ENCODE measurements at regions not wholly inside any gene's neighbourhood (a gene's known extent, or its start where the extent isn't known, plus 50 kb on each side); places are given as distances from the start of the nearest gene placed in this dataset.

DNA sequence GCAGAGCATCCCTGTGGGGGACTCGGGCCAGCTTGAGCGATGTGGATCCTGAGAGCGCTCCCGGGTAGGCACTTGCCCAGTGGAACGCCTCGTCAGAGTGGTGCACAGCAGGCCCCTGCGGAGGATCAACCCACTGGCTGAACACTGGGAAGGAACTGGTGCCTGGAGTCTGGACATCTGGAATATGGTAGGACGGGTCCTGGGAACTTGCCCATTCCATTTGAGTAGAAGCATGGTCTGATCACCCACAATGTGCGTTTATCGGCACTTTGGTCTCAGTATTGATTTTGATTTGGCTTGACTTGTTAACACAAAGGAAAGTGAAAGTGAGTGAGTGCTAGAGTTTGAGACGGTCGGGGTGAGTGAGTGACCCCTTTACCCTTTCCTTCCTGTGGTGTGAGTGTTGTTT is 1336.2 kb upstream of the CHAC2 start:
- Histone ChIP-seq H3K9me3 (no peaks in the 10 kb centered on the region), H3K4me3 (no peak overlapping the region), H3K4me1 (no peaks in the 10 kb centered on the region), H3K27me3 (ENCODE audit: low read depth) (no peaks in the 10 kb centered on the region), H3K27ac (no peak overlapping the region), H3K36me3 (no peaks in the 10 kb centered on the region)
- TF ChIP-seq, protein P1, sequence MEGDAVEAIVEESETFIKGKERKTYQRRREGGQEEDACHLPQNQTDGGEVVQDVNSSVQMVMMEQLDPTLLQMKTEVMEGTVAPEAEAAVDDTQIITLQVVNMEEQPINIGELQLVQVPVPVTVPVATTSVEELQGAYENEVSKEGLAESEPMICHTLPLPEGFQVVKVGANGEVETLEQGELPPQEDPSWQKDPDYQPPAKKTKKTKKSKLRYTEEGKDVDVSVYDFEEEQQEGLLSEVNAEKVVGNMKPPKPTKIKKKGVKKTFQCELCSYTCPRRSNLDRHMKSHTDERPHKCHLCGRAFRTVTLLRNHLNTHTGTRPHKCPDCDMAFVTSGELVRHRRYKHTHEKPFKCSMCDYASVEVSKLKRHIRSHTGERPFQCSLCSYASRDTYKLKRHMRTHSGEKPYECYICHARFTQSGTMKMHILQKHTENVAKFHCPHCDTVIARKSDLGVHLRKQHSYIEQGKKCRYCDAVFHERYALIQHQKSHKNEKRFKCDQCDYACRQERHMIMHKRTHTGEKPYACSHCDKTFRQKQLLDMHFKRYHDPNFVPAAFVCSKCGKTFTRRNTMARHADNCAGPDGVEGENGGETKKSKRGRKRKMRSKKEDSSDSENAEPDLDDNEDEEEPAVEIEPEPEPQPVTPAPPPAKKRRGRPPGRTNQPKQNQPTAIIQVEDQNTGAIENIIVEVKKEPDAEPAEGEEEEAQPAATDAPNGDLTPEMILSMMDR (IDR thresholded peaks at IDR 0.05): no peak
- intact Hi-C loops (cut with DNase I): no loop called here
- DNase-seq (no peak), ATAC-seq (no peak)

- Histone ChIP-seq H3K27me3 (ENCODE audit: low read depth) (no peaks in the 10 kb centered on the region), H3K36me3 (no peaks in the 10 kb centered on the region), H3K4me3 (no peak overlapping the region), H3K27ac (no peak overlapping the region), H3K9me3 (no peaks in the 10 kb centered on the region), H3K4me1 (no peaks in the 10 kb centered on the region)
- intact Hi-C loops (cut with DNase I): no loop called here
- no peak for ATAC-seq
- TF ChIP-seq, protein P1 (IDR thresholded peaks at IDR 0.05): no peak
- no peak for DNase-seq
Measured at GRCh38 chr2:52429740-52430139, 1337.9 kb upstream of the CHAC2 start.

GRCh38 chr2:52429171-52429570 is 1338.4 kb upstream of the CHAC2 start:
- Histone ChIP-seq H3K36me3 (no peaks in the 10 kb centered on the region), H3K4me3 (no peak overlapping the region), H3K9me3 (no peaks in the 10 kb centered on the region), H3K4me1 (no peaks in the 10 kb centered on the region), H3K27me3 (ENCODE audit: low read depth) (no peaks in the 10 kb centered on the region), H3K27ac (no peak overlapping the region)
- no peak for DNase-seq
- TF ChIP-seq, protein P1 (IDR thresholded peaks at IDR 0.05): no peak
- no peak for ATAC-seq
- intact Hi-C loops (cut with DNase I): no loop called here

- Histone ChIP-seq H3K36me3 (no peaks in the 10 kb centered on the region), H3K9me3 (no peaks in the 10 kb centered on the region), H3K27me3 (ENCODE audit: low read depth) (no peaks in the 10 kb centered on the region), H3K4me1 (no peaks in the 10 kb centered on the region), H3K4me3 (no peak overlapping the region), H3K27ac (no peak overlapping the region)
- intact Hi-C loops (cut with DNase I): no loop called here
- DNase-seq (no peak), ATAC-seq (no peak)
- TF ChIP-seq, protein P1 (IDR thresholded peaks at IDR 0.05): no peak
Measured at GRCh38 chr2:52428224-52428623, 1339.4 kb upstream of the CHAC2 start.

DNA sequence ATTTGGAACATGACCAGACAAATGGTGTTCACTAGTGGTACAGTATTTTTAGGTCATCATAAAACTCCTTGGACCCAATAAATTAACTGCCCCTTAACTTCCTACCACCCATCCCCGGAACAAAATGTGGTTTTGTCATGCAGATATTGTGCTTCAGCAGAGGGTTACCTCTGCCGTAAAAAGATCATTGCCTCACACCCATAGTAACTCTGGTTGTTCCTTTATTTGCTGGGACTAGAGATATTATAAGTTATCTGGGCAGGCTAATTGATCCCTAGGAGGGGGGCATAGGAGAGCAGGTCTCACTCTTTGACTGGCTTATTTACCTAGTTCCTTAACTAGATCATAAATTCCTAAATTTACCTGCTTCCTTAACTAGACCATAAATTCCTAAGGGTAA is 1343.9 kb upstream of the CHAC2 start:
- no peaks in the 10 kb centered on the region for H3K9me3 ChIP-seq
- H3K4me3 ChIP-seq: no peak overlapping the region
- ATAC-seq (no peak), DNase-seq (no peak)
- H3K4me1 ChIP-seq: no peaks in the 10 kb centered on the region
- intact Hi-C loops (cut with DNase I): no loop called here
- no peaks in the 10 kb centered on the region for H3K36me3 ChIP-seq
- no peaks in the 10 kb centered on the region for H3K27me3 ChIP-seq (ENCODE audit: low read depth)
- TF ChIP-seq, protein P1 (IDR thresholded peaks at IDR 0.05): no peak
- no peak overlapping the region for H3K27ac ChIP-seq

- intact Hi-C loops (cut with DNase I): no loop called here
- no peaks in the 10 kb centered on the region for H3K36me3 ChIP-seq
- no peaks in the 10 kb centered on the region for H3K27me3 ChIP-seq (ENCODE audit: low read depth)
- no peak for DNase-seq
- no peak overlapping the region for H3K27ac ChIP-seq
- no peaks in the 10 kb centered on the region for H3K9me3 ChIP-seq
- no peaks in the 10 kb centered on the region for H3K4me1 ChIP-seq
- TF ChIP-seq, protein P1 (IDR thresholded peaks at IDR 0.05): no peak
- no peak overlapping the region for H3K4me3 ChIP-seq
- no peak for ATAC-seq
Measured at GRCh38 chr2:52423111-52423510, 1344.5 kb upstream of the CHAC2 start.
